Astrocyte (in vitro differentiated cells and primary cell): ENCODE measurements at regions not wholly inside any gene's neighbourhood (a gene's known extent, or its start where the extent isn't known, plus 50 kb on each side); places are given as distances from the start of the nearest gene placed in this dataset.

ENCODE experiments used
- DNase-seq: peaks from one replicate; pipeline ENCODE4 v3.0.0-alpha.2; 2010; ENCODE audit warnings: low read depth
- FAIRE-seq: peaks from 2 replicates; lab custom pipeline; 2011; peaks lifted over from hg19 to GRCh38; lab: Jason Lieb, UNC
- H2AFZ ChIP-seq: 2 replicates; pipeline ENCODE4 v1.6.0; 2012; ENCODE audit warnings: low read depth, low read length, inconsistent platforms
- H3K27ac ChIP-seq: 2 replicates; pipeline ENCODE4 v1.5.1; 2011; ENCODE audit warnings: low read depth, low read length, inconsistent platforms
- H3K27me3 ChIP-seq: 2 replicates; pipeline ENCODE4 v1.6.0; 2011; ENCODE audit warnings: low read length, inconsistent platforms; ENCODE audit not compliant: insufficient read depth
- H3K36me3 ChIP-seq: 2 replicates; pipeline ENCODE4 v1.5.1; 2011; ENCODE audit warnings: low read length, inconsistent platforms; ENCODE audit not compliant: insufficient read depth
- H3K4me1 ChIP-seq: 2 replicates; pipeline ENCODE4 v1.5.1; 2011; ENCODE audit warnings: low read length, inconsistent platforms; ENCODE audit not compliant: insufficient read depth
- H3K4me2 ChIP-seq: 2 replicates; pipeline ENCODE4 v1.6.0; 2012; ENCODE audit warnings: low read length, inconsistent platforms
- H3K4me3 ChIP-seq: 2 replicates; pipeline ENCODE4 v1.5.1; 2011; ENCODE audit warnings: low read depth, mild to moderate bottlenecking, low read length, inconsistent platforms; ENCODE audit not compliant: insufficient read depth
- H3K79me2 ChIP-seq: 2 replicates; pipeline ENCODE4 v1.6.0; 2012; ENCODE audit warnings: mild to moderate bottlenecking, low read length, inconsistent platforms; ENCODE audit not compliant: insufficient read depth
- H3K9ac ChIP-seq: 2 replicates; pipeline ENCODE4 v1.6.0; 2012; ENCODE audit warnings: mild to moderate bottlenecking, low read length, inconsistent platforms
- H3K9me3 ChIP-seq: 2 replicates; pipeline ENCODE4 v1.5.1; 2012; ENCODE audit warnings: low read depth, mild to moderate bottlenecking, low read length, inconsistent platforms; ENCODE audit not compliant: insufficient read depth
- H4K20me1 ChIP-seq: 2 replicates; pipeline ENCODE4 v1.6.0; 2012; ENCODE audit warnings: low read length, inconsistent platforms; ENCODE audit not compliant: insufficient read depth
- H3K27ac Mint-ChIP-seq: one replicate; pipeline ENCODE4 v1.8.0; 2021; ENCODE audit warnings: mild to moderate bottlenecking, mixed read lengths; ENCODE audit not compliant: unreplicated experiment
- H3K27me3 Mint-ChIP-seq: one replicate; pipeline ENCODE4 v1.8.0; 2021; ENCODE audit warnings: low read depth, mixed read lengths; ENCODE audit not compliant: unreplicated experiment
- H3K36me3 Mint-ChIP-seq: one replicate; pipeline ENCODE4 v1.8.0; 2021; ENCODE audit warnings: low read depth, mixed read lengths; ENCODE audit not compliant: unreplicated experiment
- H3K4me1 Mint-ChIP-seq: one replicate; pipeline ENCODE4 v1.8.0; 2021; ENCODE audit warnings: low read depth, mixed read lengths; ENCODE audit not compliant: unreplicated experiment
- H3K4me3 Mint-ChIP-seq: one replicate; pipeline ENCODE4 v1.8.0; 2021; ENCODE audit warnings: mild to moderate bottlenecking, moderate library complexity, mixed read lengths; ENCODE audit not compliant: unreplicated experiment
- H3K9me3 Mint-ChIP-seq: one replicate; pipeline ENCODE4 v1.8.0; 2021; ENCODE audit warnings: mild to moderate bottlenecking, mixed read lengths; ENCODE audit not compliant: unreplicated experiment
- CTCF ChIP-seq: IDR thresholded peaks from 2 replicates; pipeline ENCODE4 v1.5.1; 2011; ENCODE audit warnings: low read depth, mild to moderate bottlenecking, inconsistent platforms, low read length, moderate library complexity; ENCODE audit not compliant: insufficient read depth
- EZH2 ChIP-seq: IDR thresholded peaks from 2 replicates; pipeline ENCODE4 v1.6.1; 2012; ENCODE audit warnings: mild to moderate bottlenecking, low read length, inconsistent platforms; ENCODE audit not compliant: insufficient read depth

GRCh38 chr6:43937236-43938177, 167.5 kb downstream of the VEGFA start:
- H3K4me1 ChIP-seq: peaks cover 11% of the 10 kb centered on the region
- DNase-seq (no peak), FAIRE-seq (no peak)
- H4K20me1 ChIP-seq: no peaks in the 10 kb centered on the region
- H3K27ac ChIP-seq: no peak overlapping the region
- no peak for TF ChIP-seq EZH2
- no peak for TF ChIP-seq CTCF
- Mint-ChIP-seq H3K4me1 (peaks cover 4% of the 10 kb centered on the region), H3K36me3 (peaks cover 1% of the 10 kb centered on the region), H3K9me3 (peaks cover 4% of the 10 kb centered on the region), H3K4me3 (no peak overlapping the region), H3K27ac (no peak overlapping the region), H3K27me3 (peaks cover 60% of the 10 kb centered on the region)
- H3K4me2 ChIP-seq: no peak overlapping the region
- no peaks in the 10 kb centered on the region for H3K27me3 ChIP-seq
- no peaks in the 10 kb centered on the region for H3K9me3 ChIP-seq
- H3K79me2 ChIP-seq: no peaks in the 10 kb centered on the region
- no peak overlapping the region for H3K9ac ChIP-seq
- H3K4me3 ChIP-seq: no peak overlapping the region
- no peak overlapping the region for H2AFZ ChIP-seq
- no peaks in the 10 kb centered on the region for H3K36me3 ChIP-seq

- Histone ChIP-seq H3K9me3 (no peaks in the 10 kb centered on the region), H3K4me2 (no peak overlapping the region), H3K79me2 (no peaks in the 10 kb centered on the region), H3K9ac (no peak overlapping the region), H3K36me3 (no peaks in the 10 kb centered on the region), H3K4me3 (no peak overlapping the region), H2AFZ (no peak overlapping the region), H3K4me1 (peaks cover 12% of the 10 kb centered on the region), H3K27ac (no peak overlapping the region), H4K20me1 (no peaks in the 10 kb centered on the region), H3K27me3 (no peaks in the 10 kb centered on the region)
- TF ChIP-seq CTCF: no peak
- TF ChIP-seq EZH2: no peak
- H3K27ac Mint-ChIP-seq: no peak overlapping the region
- DNase-seq (no peak), FAIRE-seq (no peak)
- peaks cover 4% of the 10 kb centered on the region for H3K9me3 Mint-ChIP-seq
- H3K4me1 Mint-ChIP-seq: peaks cover 4% of the 10 kb centered on the region
- H3K4me3 Mint-ChIP-seq: no peak overlapping the region
- H3K27me3 Mint-ChIP-seq: peaks cover 56% of the 10 kb centered on the region
- H3K36me3 Mint-ChIP-seq: peaks cover 1% of the 10 kb centered on the region
Measured at GRCh38 chr6:43936476-43936875, 166.5 kb downstream of the VEGFA start.

- no peak overlapping the region for H3K27ac Mint-ChIP-seq
- no peaks in the 10 kb centered on the region for H3K27me3 ChIP-seq
Measured at GRCh38 chr6:43935921-43936439, 166.0 kb downstream of the VEGFA start.

More at GRCh38 chr6:43935921-43936439, 166.0 kb downstream of the VEGFA start:
- no peak overlapping the region for H2AFZ ChIP-seq
- FAIRE-seq (no peak), DNase-seq (no peak)
- peaks cover 12% of the 10 kb centered on the region for H3K4me1 ChIP-seq
- TF ChIP-seq EZH2 (no peak), CTCF (no peak)
- Mint-ChIP-seq H3K36me3 (peaks cover 1% of the 10 kb centered on the region), H3K27me3 (peaks cover 60% of the 10 kb centered on the region), H3K9me3 (peaks cover 4% of the 10 kb centered on the region), H3K4me1 (peaks cover 4% of the 10 kb centered on the region), H3K4me3 (no peak overlapping the region)
- H3K79me2 ChIP-seq: no peaks in the 10 kb centered on the region
- H3K9ac ChIP-seq: no peak overlapping the region
- H4K20me1 ChIP-seq: no peaks in the 10 kb centered on the region
- H3K4me3 ChIP-seq: no peak overlapping the region
- H3K9me3 ChIP-seq: no peaks in the 10 kb centered on the region
- H3K27ac ChIP-seq: no peak overlapping the region
- H3K36me3 ChIP-seq: no peaks in the 10 kb centered on the region
- H3K4me2 ChIP-seq: no peak overlapping the region
